Activated T-cell treated with anti-CD3 and anti-CD28 coated beads, Interleukin-2, amount 50 U/mL, for 72 hours (primary cell): ENCODE measurements at regions not wholly inside any gene's neighbourhood (a gene's known extent, or its start where the extent isn't known, plus 50 kb on each side); places are given as distances from the start of the nearest gene placed in this dataset.

ENCODE experiments used
- ATAC-seq, 2 donors: fragments of 150-1000 bp; cut with Tn5 transposase; replicated peaks in 1 of 2; 2 replicates each; pipeline ENCODE4 v1.10.0; 2021; ENCODE audit warnings: moderate library complexity in 2 of 2, mild to moderate bottlenecking in 1 of 2
- DNase-seq, 2 donors: peaks; one replicate each; pipeline ENCODE4 v3.0.0; 2021 to 2022; ENCODE audit warnings: mixed read lengths in 1 of 2
- H3K27ac Mint-ChIP-seq: one replicate; pipeline ENCODE4 v1.8.0; 2022; ENCODE audit warnings: mild to moderate bottlenecking, moderate library complexity, mixed read lengths
- H3K27me3 Mint-ChIP-seq: one replicate; pipeline ENCODE4 v1.8.0; 2022; ENCODE audit warnings: low read depth, mixed read lengths
- H3K36me3 Mint-ChIP-seq, 2 donors: one replicate each; pipeline ENCODE4 v1.8.0; 2022; ENCODE audit warnings: mixed read lengths in 2 of 2, mild to moderate bottlenecking in 1 of 2; ENCODE audit not compliant: insufficient read depth in 2 of 2
- H3K4me1 Mint-ChIP-seq: one replicate; pipeline ENCODE4 v1.8.0; 2022; ENCODE audit warnings: low read depth, mixed read lengths
- H3K4me3 Mint-ChIP-seq, 2 donors: one replicate each; pipeline ENCODE4 v1.8.0; 2022; ENCODE audit warnings: mild to moderate bottlenecking in 2 of 2, mixed read lengths in 2 of 2, moderate library complexity in 2 of 2
- H3K9me3 Mint-ChIP-seq, 2 donors: one replicate each; pipeline ENCODE4 v1.8.0; 2022; ENCODE audit warnings: mixed read lengths in 2 of 2

- H3K36me3 Mint-ChIP-seq = no peaks in the 10 kb centered on the region
- peaks cover 6% of the 10 kb centered on the region for H3K27me3 Mint-ChIP-seq
- H3K4me1 Mint-ChIP-seq = no peaks in the 10 kb centered on the region
- ATAC-seq (no peak), DNase-seq (no peak)
- no peak overlapping the region for H3K27ac Mint-ChIP-seq
- H3K4me3 Mint-ChIP-seq = no peak overlapping the region
- H3K9me3 Mint-ChIP-seq = no peaks in the 10 kb centered on the region
Observed at GRCh38 chr6:40195428-40196134, 261.3 kb upstream of the MOCS1 start.

- H3K27ac Mint-ChIP-seq = no peak overlapping the region
- no peaks in the 10 kb centered on the region for H3K36me3 Mint-ChIP-seq
- DNase-seq (no peak), ATAC-seq (no peak)
- H3K4me3 Mint-ChIP-seq = no peak overlapping the region
- no peaks in the 10 kb centered on the region for H3K4me1 Mint-ChIP-seq
- H3K9me3 Mint-ChIP-seq = no peaks in the 10 kb centered on the region
- H3K27me3 Mint-ChIP-seq = peaks cover 6% of the 10 kb centered on the region
Observed at GRCh38 chr6:40194447-40195170, 260.3 kb upstream of the MOCS1 start.

DNA sequence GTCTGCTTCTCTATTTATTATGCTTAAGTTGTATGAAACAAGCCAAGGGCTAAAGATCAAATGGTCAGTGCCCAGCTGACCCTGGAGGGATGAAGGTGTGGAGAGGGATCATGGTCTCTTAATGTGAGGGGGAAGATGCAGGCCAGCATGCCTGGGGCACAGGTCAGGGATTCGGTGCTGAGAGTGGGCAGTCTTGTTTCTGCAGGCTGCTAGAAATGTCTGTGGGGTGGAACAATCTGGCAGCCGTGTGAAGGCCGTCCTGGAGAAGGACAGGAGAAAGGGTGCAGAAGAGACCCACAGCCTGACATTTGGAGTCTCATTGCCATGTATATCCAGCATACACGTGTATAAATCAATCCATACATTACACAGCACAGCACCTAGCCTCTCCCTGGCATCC lies 258.3 kb upstream of the MOCS1 start:
- Mint-ChIP-seq H3K4me1 (no peaks in the 10 kb centered on the region), H3K27ac (no peak overlapping the region), H3K36me3 (no peaks in the 10 kb centered on the region), H3K9me3 (no peaks in the 10 kb centered on the region), H3K4me3 (no peak overlapping the region), H3K27me3 (peaks cover 7% of the 10 kb centered on the region)
- DNase-seq = no peak
- no peak for ATAC-seq

- H3K9me3 Mint-ChIP-seq = peaks cover 3 to 9% of the 10 kb centered on the region in 2 donors
- H3K27ac Mint-ChIP-seq = no peak overlapping the region
- peaks cover 23% of the 10 kb centered on the region for H3K27me3 Mint-ChIP-seq
- no peak for ATAC-seq
- H3K4me1 Mint-ChIP-seq = no peaks in the 10 kb centered on the region
- DNase-seq = no peak
- H3K4me3 Mint-ChIP-seq = no peak overlapping the region
- H3K36me3 Mint-ChIP-seq = peaks cover 5 to 7% of the 10 kb centered on the region in 2 donors
Observed at GRCh38 chr6:40188931-40189330, 254.7 kb upstream of the MOCS1 start.

DNA sequence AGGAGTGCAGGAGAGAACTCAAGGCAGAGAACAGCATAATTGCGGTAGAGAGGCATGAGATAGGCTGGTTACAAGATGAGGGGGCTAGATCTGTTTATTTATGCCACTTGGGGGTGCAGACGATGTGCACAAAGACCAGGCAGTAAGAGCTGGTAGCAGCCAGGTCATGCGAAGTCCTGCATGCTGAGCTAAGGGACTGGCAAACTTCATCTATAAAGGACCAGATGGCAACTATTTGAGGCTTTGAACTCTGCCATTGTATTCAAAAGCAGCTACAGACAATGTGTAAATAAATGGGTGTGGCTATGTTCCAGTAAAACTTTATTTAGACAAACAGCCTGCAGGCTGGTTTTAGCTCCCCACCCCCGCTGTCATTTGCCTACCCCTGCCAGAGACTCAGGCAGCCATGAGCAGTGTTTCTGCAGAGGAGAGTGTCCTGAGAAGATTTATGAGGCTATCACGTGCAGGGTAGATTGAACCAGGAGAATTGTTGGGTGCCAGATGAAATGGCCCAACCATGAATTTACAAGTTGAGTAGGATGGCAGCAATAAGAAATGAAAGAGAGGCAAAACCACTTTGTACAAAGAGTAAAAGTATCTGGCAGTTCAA lies 253.4 kb upstream of the MOCS1 start:
- H3K4me3 Mint-ChIP-seq = no peak overlapping the region

GRCh38 chr6:40185486-40185885 lies 251.2 kb upstream of the MOCS1 start:
- no peak for ATAC-seq

More for the DNA sequence above, 253.4 kb upstream of the MOCS1 start:
- H3K27ac Mint-ChIP-seq = no peak overlapping the region
- peaks cover 23% of the 10 kb centered on the region for H3K27me3 Mint-ChIP-seq
- H3K4me1 Mint-ChIP-seq = no peaks in the 10 kb centered on the region
- ATAC-seq = no peak
- no peak for DNase-seq
- H3K36me3 Mint-ChIP-seq = peaks cover 7 to 18% of the 10 kb centered on the region in 2 donors
- peaks cover 13 to 18% of the 10 kb centered on the region in 2 donors for H3K9me3 Mint-ChIP-seq

GRCh38 chr6:40183902-40184301 lies 249.6 kb upstream of the MOCS1 start:
- no peak overlapping the region for H3K27ac Mint-ChIP-seq
- DNase-seq (no peak), ATAC-seq (no peak)
- no peaks in the 10 kb centered on the region for H3K4me1 Mint-ChIP-seq
- H3K9me3 Mint-ChIP-seq = peaks cover 13 to 21% of the 10 kb centered on the region in 2 donors
- H3K27me3 Mint-ChIP-seq = peaks cover 31% of the 10 kb centered on the region
- H3K4me3 Mint-ChIP-seq = no peak overlapping the region
- H3K36me3 Mint-ChIP-seq = peaks cover 7 to 18% of the 10 kb centered on the region in 2 donors

More at GRCh38 chr6:40185486-40185885, 251.2 kb upstream of the MOCS1 start:
- Mint-ChIP-seq H3K9me3 (peaks cover 13 to 21% of the 10 kb centered on the region in 2 donors), H3K36me3 (peaks cover 7 to 18% of the 10 kb centered on the region in 2 donors), H3K4me1 (no peaks in the 10 kb centered on the region), H3K4me3 (no peak overlapping the region), H3K27ac (no peak overlapping the region), H3K27me3 (peaks cover 31% of the 10 kb centered on the region)
- DNase-seq = no peak

DNA sequence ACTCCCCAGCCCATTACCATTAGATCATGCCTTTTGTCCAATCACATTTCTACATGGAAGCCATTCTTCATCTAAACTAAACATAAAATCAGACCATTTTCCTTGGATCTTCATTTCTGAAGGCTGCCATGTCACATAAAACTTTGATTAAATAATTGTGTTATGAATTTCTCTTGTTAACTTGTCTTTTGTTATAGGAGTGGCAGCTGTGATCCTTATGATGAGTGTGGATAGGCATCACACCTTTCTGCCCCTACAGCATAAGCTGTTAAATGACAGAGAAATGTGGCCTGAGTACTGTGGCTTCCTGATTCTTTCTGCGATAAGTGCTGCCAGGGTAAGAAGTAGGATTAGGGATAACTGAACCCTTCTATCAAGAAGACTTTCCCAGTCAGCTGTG lies 247.1 kb upstream of the MOCS1 start:
- no peak overlapping the region for H3K27ac Mint-ChIP-seq
- peaks cover 32% of the 10 kb centered on the region for H3K27me3 Mint-ChIP-seq
- peaks cover 7 to 18% of the 10 kb centered on the region in 2 donors for H3K36me3 Mint-ChIP-seq
- DNase-seq (no peak), ATAC-seq (no peak)
- H3K9me3 Mint-ChIP-seq = peaks cover 13 to 23% of the 10 kb centered on the region in 2 donors
- no peak overlapping the region for H3K4me3 Mint-ChIP-seq
- H3K4me1 Mint-ChIP-seq = no peaks in the 10 kb centered on the region

DNA sequence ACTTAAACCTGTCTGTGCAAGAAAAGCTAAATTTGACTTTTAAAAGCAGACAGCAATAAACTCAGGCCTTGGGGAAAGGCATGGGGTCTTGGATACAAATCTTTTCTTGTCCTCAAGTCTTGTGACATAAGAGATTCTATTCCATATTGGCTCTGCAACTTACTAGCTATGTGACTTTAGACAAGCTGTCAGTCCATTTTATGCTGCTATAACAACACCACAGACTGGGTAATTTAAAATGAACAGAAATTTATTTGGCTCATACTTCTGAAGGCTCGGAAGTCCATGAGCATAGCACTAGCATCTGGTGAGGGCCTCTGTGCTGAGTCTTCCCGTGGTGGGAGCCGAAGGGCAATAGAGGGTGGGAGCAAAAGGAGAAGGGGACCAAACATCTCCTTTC lies 246.0 kb upstream of the MOCS1 start:
- peaks cover 7 to 18% of the 10 kb centered on the region in 2 donors for H3K36me3 Mint-ChIP-seq
- H3K4me1 Mint-ChIP-seq = no peaks in the 10 kb centered on the region

DNA sequence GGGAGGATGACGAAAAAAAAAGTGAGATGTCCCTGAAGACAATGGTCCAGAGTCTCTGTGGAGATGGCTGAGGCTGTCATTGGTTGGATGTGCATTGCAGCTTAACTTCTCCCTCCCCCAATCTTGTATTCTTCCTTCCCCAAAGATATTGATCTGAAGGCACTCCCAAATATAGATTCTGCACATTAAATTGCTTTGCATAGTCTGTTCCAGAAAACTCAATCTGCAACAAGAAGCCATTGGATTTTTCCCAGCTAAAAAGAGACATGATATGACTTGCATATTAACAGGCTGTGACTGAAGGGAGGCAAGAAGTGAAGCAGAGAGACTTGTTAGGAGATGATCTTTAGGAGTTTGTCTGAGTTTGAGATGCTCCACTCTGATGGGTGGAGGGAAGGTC lies 245.2 kb upstream of the MOCS1 start:
- Mint-ChIP-seq H3K9me3 (peaks cover 13 to 18% of the 10 kb centered on the region in 2 donors), H3K4me1 (no peaks in the 10 kb centered on the region), H3K27me3 (peaks cover 29% of the 10 kb centered on the region), H3K36me3 (peaks cover 5 to 15% of the 10 kb centered on the region in 2 donors), H3K27ac (no peak overlapping the region), H3K4me3 (no peak overlapping the region)
- ATAC-seq = no peak
- DNase-seq = no peak

More for the DNA sequence above, 246.0 kb upstream of the MOCS1 start:
- Mint-ChIP-seq H3K9me3 (peaks cover 13 to 20% of the 10 kb centered on the region in 2 donors), H3K27me3 (peaks cover 29% of the 10 kb centered on the region), H3K4me3 (no peak overlapping the region), H3K27ac (no peak overlapping the region)
- no peak for ATAC-seq
- no peak for DNase-seq

DNA sequence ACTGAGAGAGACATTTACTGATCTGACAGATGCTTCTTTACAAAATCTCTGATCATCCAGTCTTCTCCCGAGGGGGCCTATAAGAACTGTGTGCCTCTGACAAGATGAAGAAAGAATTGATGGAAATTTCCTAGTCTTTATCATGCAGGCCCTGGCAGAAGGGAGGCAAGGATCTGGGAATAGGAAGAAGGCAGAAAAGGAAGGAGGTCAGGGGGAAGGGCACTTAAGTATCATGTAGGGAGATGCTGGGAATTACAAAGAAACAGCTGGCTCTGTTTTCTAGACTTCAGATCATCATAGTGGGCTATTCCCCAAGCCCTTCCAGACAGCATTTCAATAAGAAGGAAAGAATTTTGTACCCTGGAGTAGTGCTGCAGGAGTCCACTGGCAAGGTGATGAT lies 243.3 kb upstream of the MOCS1 start:
- Mint-ChIP-seq H3K4me1 (no peaks in the 10 kb centered on the region), H3K27ac (no peak overlapping the region), H3K36me3 (no peaks in the 10 kb centered on the region)

DNA sequence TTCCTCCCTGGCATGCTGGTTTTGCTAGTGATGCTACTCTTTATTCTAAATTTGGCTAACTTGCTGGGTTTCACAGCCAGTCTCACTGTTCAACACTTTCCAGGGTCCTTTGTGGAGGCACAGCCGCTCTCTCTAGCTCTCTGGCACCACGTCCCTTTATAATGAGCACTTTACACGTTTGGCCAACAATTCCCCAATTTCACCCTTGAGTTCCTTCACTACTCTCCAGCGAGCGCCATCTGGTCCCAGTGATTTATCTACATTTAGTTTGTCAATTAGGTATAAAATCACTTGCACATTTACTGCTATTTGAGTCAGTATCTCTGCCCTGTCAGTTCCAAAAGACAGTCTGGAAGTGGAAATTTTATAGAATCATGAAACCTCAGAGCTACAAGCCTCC lies 241.9 kb upstream of the MOCS1 start:
- no peak for ATAC-seq
- Mint-ChIP-seq H3K4me3 (no peak overlapping the region), H3K36me3 (no peaks in the 10 kb centered on the region), H3K27me3 (peaks cover 23% of the 10 kb centered on the region), H3K4me1 (no peaks in the 10 kb centered on the region), H3K27ac (no peak overlapping the region), H3K9me3 (peaks cover 0 to 2% of the 10 kb centered on the region in 2 donors)
- DNase-seq = no peak

More for the DNA sequence above, 243.3 kb upstream of the MOCS1 start:
- no peak for DNase-seq
- Mint-ChIP-seq H3K9me3 (peaks cover 0 to 5% of the 10 kb centered on the region in 2 donors), H3K27me3 (peaks cover 29% of the 10 kb centered on the region), H3K4me3 (no peak overlapping the region)
- ATAC-seq = no peak

GRCh38 chr6:40172272-40172671 lies 238.0 kb upstream of the MOCS1 start:
- H3K36me3 Mint-ChIP-seq = no peaks in the 10 kb centered on the region
- no peak overlapping the region for H3K4me3 Mint-ChIP-seq
- peaks cover 33% of the 10 kb centered on the region for H3K27me3 Mint-ChIP-seq
- H3K27ac Mint-ChIP-seq = no peak overlapping the region
- peaks cover 0 to 2% of the 10 kb centered on the region in 2 donors for H3K9me3 Mint-ChIP-seq
- no peak for DNase-seq
- H3K4me1 Mint-ChIP-seq = no peaks in the 10 kb centered on the region
- no peak for ATAC-seq
